DOHH2 (cell line): ENCODE measurements at regions not wholly inside any gene's neighbourhood (a gene's known extent, or its start where the extent isn't known, plus 50 kb on each side); places are given as distances from the start of the nearest gene placed in this dataset.

Experiments used
- EZH2phosphoT487 ChIP-seq: fragments of 200-600 bp; sonication (generic); IDR thresholded peaks from 2 replicates; pipeline ENCODE4 v1.6.1; 2017; ENCODE audit warnings: borderline replicate concordance, mild to moderate bottlenecking, antibody characterized with exemption, low read length, moderate library complexity, mixed read lengths
- TF ChIP-seq, protein P1 (sequence below): fragments of 200-600 bp; sonication (generic); IDR thresholded peaks from one replicate; pipeline ENCODE4 v1.5.1; 2014; ENCODE audit warnings: antibody characterized with exemption, mild to moderate bottlenecking, low read depth, low read length; ENCODE audit not compliant: poor library complexity, severe bottlenecking

GRCh38 chr4:43992552-43992951, 456.1 kb downstream of the KCTD8 start:
- TF ChIP-seq, protein P1, sequence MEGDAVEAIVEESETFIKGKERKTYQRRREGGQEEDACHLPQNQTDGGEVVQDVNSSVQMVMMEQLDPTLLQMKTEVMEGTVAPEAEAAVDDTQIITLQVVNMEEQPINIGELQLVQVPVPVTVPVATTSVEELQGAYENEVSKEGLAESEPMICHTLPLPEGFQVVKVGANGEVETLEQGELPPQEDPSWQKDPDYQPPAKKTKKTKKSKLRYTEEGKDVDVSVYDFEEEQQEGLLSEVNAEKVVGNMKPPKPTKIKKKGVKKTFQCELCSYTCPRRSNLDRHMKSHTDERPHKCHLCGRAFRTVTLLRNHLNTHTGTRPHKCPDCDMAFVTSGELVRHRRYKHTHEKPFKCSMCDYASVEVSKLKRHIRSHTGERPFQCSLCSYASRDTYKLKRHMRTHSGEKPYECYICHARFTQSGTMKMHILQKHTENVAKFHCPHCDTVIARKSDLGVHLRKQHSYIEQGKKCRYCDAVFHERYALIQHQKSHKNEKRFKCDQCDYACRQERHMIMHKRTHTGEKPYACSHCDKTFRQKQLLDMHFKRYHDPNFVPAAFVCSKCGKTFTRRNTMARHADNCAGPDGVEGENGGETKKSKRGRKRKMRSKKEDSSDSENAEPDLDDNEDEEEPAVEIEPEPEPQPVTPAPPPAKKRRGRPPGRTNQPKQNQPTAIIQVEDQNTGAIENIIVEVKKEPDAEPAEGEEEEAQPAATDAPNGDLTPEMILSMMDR, result no peak
- TF ChIP-seq EZH2phosphoT487, result no peak
